HCT116 (cell line): ENCODE measurements at regions not wholly inside any gene's neighbourhood (a gene's known extent, or its start where the extent isn't known, plus 50 kb on each side); places are given as distances from the start of the nearest gene placed in this dataset.

ENCODE experiments used
- ATAC-seq: fragments of 200-7000 bp; cut with Tn5 transposase; 2 replicates; pipeline ENCODE4 v1.9.1; 2020; ENCODE audit warnings: mild to moderate bottlenecking, moderate library complexity
- BruUV-seq: library from RNA; stranded (reverse); fragments of 400-500 nt; replicated peaks from 2 replicates; lab custom pipeline; 2021; lab: Mats Ljungman, UMichigan
- CTCF ChIA-PET: fragments of 300-600 bp; sonication (Branson Sonifier 250); formaldehyde crosslinking; loops from one replicate; lab custom pipeline; 2021; ENCODE audit warnings: antibody characterized with exemption; lab: Charles Lee
- POLR2A ChIA-PET: fragments of 300-600, 350-600 bp; sonication (Branson Sonifier 250); formaldehyde crosslinking; loops from one replicate; lab custom pipeline; 2021; ENCODE audit warnings: antibody characterized with exemption; lab: Charles Lee
- RAD21 ChIA-PET, 2 experiments: fragments of 300-600 bp; sonication (Branson Sonifier 250); formaldehyde crosslinking; loops; one replicate each; lab custom pipeline; 2023; ENCODE audit warnings: low total read pairs in 2 of 2; ENCODE audit not compliant: uncharacterized antibody in 2 of 2, unreplicated experiment in 2 of 2, low non-redundant PET in 1 of 2; lab: Charles Lee
- DNase-seq: peaks from one replicate; pipeline ENCODE4 v3.0.0-alpha.2; 2010; ENCODE audit warnings: low read depth, low spot score
- H2AFZ ChIP-seq: fragments of 200-600 bp; shearing (Covaris generic), sonication (generic); 2 replicates; pipeline ENCODE4 v1.6.1; 2017; ENCODE audit warnings: low read depth, mixed run types, mixed read lengths, antibody characterized with exemption, low read length; ENCODE audit not compliant: poor library complexity, severe bottlenecking
- H3K27ac ChIP-seq: 2 replicates; pipeline ENCODE4 v1.5.1; 2012; ENCODE audit warnings: low read depth, low read length
- H3K27me3 ChIP-seq: fragments of 200-600 bp; sonication (generic); 2 replicates; pipeline ENCODE4 v1.6.1; 2016; ENCODE audit warnings: mixed run types, low read length, mixed read lengths; ENCODE audit not compliant: insufficient read depth
- H3K36me3 ChIP-seq, 2 experiments: fragments of 200-500 bp in 1 of 2; fragments of 200-600 bp in 1 of 2; sonication (Bioruptor generic) in 1 of 2; sonication (generic) in 1 of 2; 2 replicates each; pipeline versions ENCODE4 v1.5.1 to v1.6.1; 2014 to 2016; ENCODE audit warnings: low read length in 2 of 2, inconsistent platforms in 1 of 2, mixed read lengths in 1 of 2, mixed run types in 1 of 2; ENCODE audit not compliant: insufficient read depth in 2 of 2, control insufficient read depth in 1 of 2
- H3K4me1 ChIP-seq, 2 experiments: fragments of 200-600 bp in 1 of 2; sonication (generic) in 1 of 2; 2 replicates each; pipeline versions ENCODE4 v1.5.1 to v1.6.1; 2012 to 2017; ENCODE audit warnings: low read length in 2 of 2, inconsistent platforms in 1 of 2, mild to moderate bottlenecking in 1 of 2, mixed read lengths in 1 of 2, mixed run types in 1 of 2, moderate library complexity in 1 of 2; ENCODE audit not compliant: insufficient read depth in 2 of 2, control insufficient read depth in 1 of 2
- H3K4me2 ChIP-seq: fragments of 200-600 bp; sonication (generic); 2 replicates; pipeline ENCODE4 v1.6.1; 2017; ENCODE audit warnings: mixed run types, low read length, mixed read lengths
- H3K4me3 ChIP-seq, 2 experiments: fragments of 200-600 bp in 1 of 2; sonication (generic) in 1 of 2; replicated peaks in 1 of 2; 2 replicates each; pipeline ENCODE4 v1.5.1; 2011 to 2016; ENCODE audit warnings: low read length in 2 of 2, control low read depth in 1 of 2, low read depth in 1 of 2, mild to moderate bottlenecking in 1 of 2, mixed read lengths in 1 of 2, mixed run types in 1 of 2
- H3K79me2 ChIP-seq: fragments of 200-600 bp; sonication (generic); 2 replicates; pipeline ENCODE4 v1.6.1; 2017; ENCODE audit warnings: mild to moderate bottlenecking, mixed run types, low read length, moderate library complexity, mixed read lengths; ENCODE audit not compliant: insufficient read depth
- H3K9ac ChIP-seq: fragments of 200-600 bp; sonication (generic); 2 replicates; pipeline ENCODE4 v1.6.1; 2016; ENCODE audit warnings: low read length, mixed read lengths
- H3K9me2 ChIP-seq: fragments of 200-600 bp; sonication (generic), shearing (Covaris generic); 2 replicates; pipeline ENCODE4 v1.6.1; 2017; ENCODE audit warnings: mixed run types, mild to moderate bottlenecking, moderate library complexity; ENCODE audit not compliant: insufficient read depth
- H3K9me3 ChIP-seq, 2 experiments: fragments of 200-500 bp in 1 of 2; fragments of 200-600 bp in 1 of 2; sonication (Bioruptor generic) in 1 of 2; sonication (generic) in 1 of 2; 2 replicates each; pipeline ENCODE4 v1.6.1; 2014 to 2017; ENCODE audit warnings: low read length in 2 of 2, mixed read lengths in 2 of 2, inconsistent platforms in 1 of 2, low read depth in 1 of 2, mild to moderate bottlenecking in 1 of 2, mixed run types in 1 of 2, moderate library complexity in 1 of 2; ENCODE audit not compliant: control insufficient read depth in 1 of 2, insufficient read depth in 1 of 2
- H4K20me1 ChIP-seq: fragments of 200-600 bp; sonication (generic), shearing (Covaris generic); 2 replicates; pipeline ENCODE4 v1.6.1; 2017; ENCODE audit warnings: mixed run types, mild to moderate bottlenecking, moderate library complexity; ENCODE audit not compliant: insufficient read depth
- SP1 ChIP-seq: IDR thresholded peaks from 2 replicates; pipeline ENCODE4 v1.6.1; 2012; ENCODE audit warnings: low read depth
- ZNF274 ChIP-seq: fragments of 200-500 bp; sonication (Bioruptor generic); IDR thresholded peaks from 2 replicates; pipeline ENCODE4 v1.6.1; 2014; ENCODE audit warnings: mild to moderate bottlenecking, low read depth, low read length, inconsistent platforms
- intact Hi-C: fragments of 100-400 bp; cut with micrococcal nuclease; formaldehyde crosslinking; loops from 2 replicates; pipeline ENCODE4 v1.10.0; 2022
- TF ChIP-seq, protein P1 (sequence below): IDR thresholded peaks from 2 replicates; pipeline ENCODE4 v1.6.1; 2012

GRCh38 chr12:75814851-75815754 is 216.5 kb downstream of the PHLDA1 start:
- H3K4me3 ChIP-seq = no peak overlapping the region
- H3K27me3 ChIP-seq = no peaks in the 10 kb centered on the region
- no peak for TF ChIP-seq SP1
- TF ChIP-seq, protein P1, sequence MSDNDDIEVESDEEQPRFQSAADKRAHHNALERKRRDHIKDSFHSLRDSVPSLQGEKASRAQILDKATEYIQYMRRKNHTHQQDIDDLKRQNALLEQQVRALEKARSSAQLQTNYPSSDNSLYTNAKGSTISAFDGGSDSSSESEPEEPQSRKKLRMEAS = 0 out of 2 replicates have a peak, but pooled peaks have one; percentile 20
- ATAC-seq (no peak), DNase-seq (no peak)
- no peaks in the 10 kb centered on the region for H3K36me3 ChIP-seq
- ChIA-PET RAD21 (interaction anchor here in 1 of 2 experiments (0.9 kb wide), 1 partner anchor 148 kb away, joined by 4 read pairs; no protein-coding TSS in a partner anchor), CTCF (interaction anchor here (0.6 kb wide), 1 partner anchor 1186 kb away, joined by 3 read pairs; no protein-coding TSS in a partner anchor), POLR2A (interaction anchor here (0.8 to 1.7 kb wide), 3 partner anchors 12 to 213 kb away, joined by 3 to 5 read pairs (median 4); no protein-coding TSS in a partner anchor)
- no peaks in the 10 kb centered on the region for H4K20me1 ChIP-seq
- H3K4me2 ChIP-seq = no peak overlapping the region
- peaks cover 36 to 63% of the 10 kb centered on the region in 2 experiments for H3K4me1 ChIP-seq
- no peak overlapping the region for H2AFZ ChIP-seq
- intact Hi-C loops = no loop called here
- no peak overlapping the region; the same call in 1 of the 2 replicates for H3K9ac ChIP-seq
- no peaks in the 10 kb centered on the region for H3K79me2 ChIP-seq
- BruUV-seq = no TSS peak
- H3K9me3 ChIP-seq = no peaks in the 10 kb centered on the region
- H3K27ac ChIP-seq = peak overlapping the region; percentile 100
- H3K9me2 ChIP-seq = no peaks in the 10 kb centered on the region

DNA sequence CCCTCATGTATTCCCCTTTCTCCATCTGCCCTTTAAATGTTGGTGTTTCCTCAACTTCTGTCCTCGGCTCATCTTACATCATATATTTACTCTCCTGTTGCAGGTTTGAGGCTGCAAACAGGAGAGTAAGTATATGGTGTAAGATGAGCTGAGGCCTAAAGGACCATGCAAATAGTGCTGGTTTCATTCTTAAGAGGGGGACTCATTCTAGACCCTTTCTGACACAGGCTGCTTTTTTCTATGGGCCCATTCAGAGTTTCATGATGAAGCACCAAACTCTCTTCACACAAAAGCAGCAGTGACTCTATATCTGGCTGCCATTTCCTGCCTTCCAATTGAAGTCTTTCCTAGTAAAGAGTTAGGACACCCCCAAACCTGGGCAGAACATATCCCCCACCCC is 218.5 kb downstream of the PHLDA1 start:
- no peak for DNase-seq
- Histone ChIP-seq H3K4me1 (peaks cover 30 to 45% of the 10 kb centered on the region in 2 experiments), H2AFZ (no peak overlapping the region), H3K9ac (no peak overlapping the region), H4K20me1 (no peaks in the 10 kb centered on the region), H3K27me3 (no peaks in the 10 kb centered on the region), H3K4me2 (no peak overlapping the region), H3K27ac (peak overlapping the region; percentile 43; the same call in 1 of the 2 replicates), H3K79me2 (no peaks in the 10 kb centered on the region), H3K36me3 (peaks cover 0 to 5% of the 10 kb centered on the region in 2 experiments; a peak in 1 of 4 replicates), H3K9me3 (no peaks in the 10 kb centered on the region; a peak in 1 of 4 replicates), H3K9me2 (no peaks in the 10 kb centered on the region), H3K4me3 (no peak overlapping the region)
- CTCF ChIA-PET = no interaction called here
- ATAC-seq = no peak
- no TSS peak for BruUV-seq
- TF ChIP-seq ZNF274 = no peak
- intact Hi-C loops = no loop called here
- POLR2A ChIA-PET = interaction anchor here (0.5 kb wide), 1 partner anchor 86 kb away, joined by 6 read pairs; no protein-coding TSS in a partner anchor
- RAD21 ChIA-PET = no interaction called here
